ENCODE measurements at regions not wholly inside any gene's neighbourhood (a gene's known extent, or its start where the extent isn't known, plus 50 kb on each side); places are given as distances from the start of the nearest gene placed in this dataset.

- DNase-seq: no peak
These were observed 126.8 kb upstream of the PSMD7 start for GRCh38 chr16:74169687-74170376.

DNA sequence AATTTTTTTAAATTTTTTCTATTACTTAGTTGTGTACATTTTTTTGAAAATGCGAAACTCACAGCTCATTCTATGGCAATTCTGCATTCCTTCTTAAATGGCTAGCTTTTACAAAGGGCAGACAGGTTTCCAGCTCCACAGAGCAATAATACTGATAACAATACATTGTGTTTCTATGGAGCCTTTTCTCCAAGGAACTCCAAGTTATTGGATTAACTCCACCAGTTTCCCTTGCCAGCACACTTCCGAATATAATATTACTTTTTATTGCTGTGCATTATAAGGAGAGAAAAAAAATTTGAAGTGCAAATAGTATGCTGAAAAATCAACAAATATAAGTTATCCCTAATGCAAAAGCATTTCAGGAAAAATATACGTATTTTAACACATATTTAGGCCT lies 127.5 kb upstream of the PSMD7 start:
- no peak for DNase-seq

DNA sequence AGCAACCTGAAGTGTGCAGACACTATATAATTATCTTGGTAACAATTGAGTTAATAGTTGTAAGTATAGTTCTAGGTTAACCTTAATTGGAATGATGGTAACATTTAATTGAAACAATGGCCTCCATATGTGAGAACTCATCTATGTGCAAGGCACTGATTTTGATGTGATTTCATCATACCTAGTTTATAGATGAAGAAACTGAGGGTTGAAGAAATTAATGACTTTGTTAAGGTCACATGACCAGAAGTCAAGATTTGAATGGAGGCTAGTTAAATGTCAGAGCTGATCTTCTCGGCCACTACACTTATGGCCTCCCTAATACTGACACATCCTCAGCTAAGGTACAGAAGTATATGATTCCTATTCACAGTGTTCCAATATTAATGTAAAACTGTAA lies 128.2 kb upstream of the PSMD7 start:
- DNase-seq: no peak

- DNase-seq: no peak
These were observed 130.2 kb upstream of the PSMD7 start for GRCh38 chr16:74166456-74166855.

GRCh38 chr16:74165566-74166080 lies 131.0 kb upstream of the PSMD7 start:
- DNase-seq: no peak

- no peak for DNase-seq
These were observed 135.9 kb upstream of the PSMD7 start for GRCh38 chr16:74160759-74161158.

DNA sequence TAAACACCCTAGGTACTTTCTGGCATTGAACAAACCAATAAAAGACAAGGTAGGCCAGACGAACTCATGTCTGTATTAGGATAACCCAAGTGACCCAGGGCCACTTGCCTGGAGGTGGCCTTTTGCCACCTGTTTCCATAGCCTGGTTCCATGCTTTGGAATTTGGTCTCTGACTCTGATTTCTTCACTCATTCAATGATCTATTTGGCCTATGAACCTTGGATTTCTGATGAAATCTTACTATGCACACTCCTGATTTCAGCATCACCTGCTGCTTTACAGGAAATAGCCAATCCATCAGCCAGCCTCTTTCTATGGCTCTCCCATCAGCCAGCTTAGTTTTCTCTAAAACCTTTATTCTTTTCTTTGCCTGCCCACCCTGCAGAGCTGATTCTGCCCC lies 142.8 kb upstream of the PSMD7 start:
- no peak for DNase-seq

GRCh38 chr16:74146643-74147042 lies 150.0 kb upstream of the PSMD7 start:
- no peak for DNase-seq

DNA sequence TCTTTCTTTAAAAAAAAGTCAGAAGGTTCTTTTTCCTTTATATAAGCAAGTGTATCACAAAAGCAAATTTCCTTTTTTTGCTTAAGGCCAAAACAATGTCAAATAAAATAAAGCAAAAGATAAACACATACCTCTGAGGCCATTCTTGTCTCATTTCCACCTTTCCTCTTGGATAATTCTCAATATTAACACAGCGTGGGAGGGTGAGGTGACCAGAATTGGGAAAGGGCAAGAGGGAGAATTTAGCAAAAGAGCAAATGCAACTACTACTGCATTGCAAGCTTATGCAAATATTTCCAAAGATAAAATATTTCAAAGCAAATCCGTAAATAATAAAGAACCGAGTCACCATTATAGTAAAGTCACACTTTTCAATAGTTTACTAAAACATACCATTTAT lies 153.4 kb upstream of the PSMD7 start:
- no peak for DNase-seq

DNA sequence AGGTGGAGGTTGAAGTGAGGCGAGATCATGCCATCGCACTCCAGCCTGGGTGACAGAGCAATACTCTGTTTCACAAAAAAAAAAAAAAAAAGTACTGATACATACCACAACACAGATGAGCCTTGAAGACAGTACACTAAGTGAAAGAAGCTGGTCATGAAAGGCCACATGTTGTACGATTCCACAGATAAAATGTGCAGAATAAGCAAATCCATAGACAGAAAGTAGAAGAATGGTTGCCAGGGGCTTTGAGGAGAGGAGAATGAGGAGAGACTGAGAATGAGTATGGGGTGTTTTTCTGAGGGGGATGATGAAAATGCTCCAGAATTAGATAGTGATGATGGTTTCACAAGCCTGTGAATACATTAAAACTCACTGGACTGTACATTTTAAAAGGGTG lies 155.6 kb upstream of the PSMD7 start:
- no peak for DNase-seq

DNA sequence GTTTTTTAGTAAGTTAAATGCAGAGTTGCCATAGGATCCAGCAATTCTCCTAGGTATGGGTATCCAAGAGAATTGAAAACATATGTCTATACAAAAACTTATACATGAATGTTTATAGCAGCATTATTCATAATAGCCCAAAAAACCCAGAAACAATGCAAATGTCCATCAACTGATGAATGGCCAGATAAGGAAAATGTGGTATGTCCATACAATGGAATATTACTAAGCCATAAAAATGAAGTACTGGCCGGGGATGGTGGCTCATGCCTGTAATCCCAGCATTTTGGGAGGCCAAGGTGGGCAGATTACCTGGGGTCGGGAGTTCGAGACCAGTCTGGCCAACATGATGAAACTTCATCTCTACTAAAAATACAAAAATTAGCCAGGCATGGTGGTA lies 156.1 kb upstream of the PSMD7 start:
- DNase-seq: no peak

DNA sequence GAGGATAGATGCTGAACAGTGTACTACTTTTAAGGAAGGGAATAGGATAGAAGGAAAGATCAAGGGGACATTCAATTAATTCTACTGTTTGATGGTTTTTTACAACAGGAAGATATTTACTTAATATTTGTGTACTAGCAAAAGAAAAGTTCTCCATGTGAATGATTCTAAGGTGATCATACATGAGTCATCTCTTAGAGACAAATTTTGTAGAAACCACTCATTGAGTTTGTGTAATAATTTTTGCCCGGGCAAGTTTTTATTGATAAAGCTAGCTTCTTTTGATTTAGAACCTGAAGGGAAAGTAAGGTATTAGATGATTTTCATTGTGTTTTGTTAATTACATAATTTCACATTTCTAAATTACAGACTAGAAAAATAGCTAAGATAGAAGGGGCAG lies 172.8 kb upstream of the PSMD7 start:
- DNase-seq: no peak

DNA sequence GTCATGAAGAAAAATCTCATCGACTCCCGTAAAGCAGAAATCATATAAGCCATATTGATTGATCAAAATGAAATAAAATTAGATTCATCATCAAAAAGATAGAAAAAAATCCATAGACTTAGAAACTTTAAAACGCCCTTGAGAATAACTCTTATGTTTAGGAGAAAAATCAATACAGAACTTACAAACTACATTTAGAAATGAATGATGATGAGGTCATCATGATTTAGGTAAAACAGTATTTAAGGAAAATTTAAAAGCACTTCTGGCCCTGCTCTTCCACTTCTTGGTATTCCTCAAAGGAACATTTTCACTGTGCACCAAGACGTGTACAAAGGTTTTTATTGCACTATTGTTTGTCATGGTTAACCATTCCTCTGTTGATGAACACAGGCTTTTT lies 173.4 kb upstream of the PSMD7 start:
- DNase-seq: no peak

DNA sequence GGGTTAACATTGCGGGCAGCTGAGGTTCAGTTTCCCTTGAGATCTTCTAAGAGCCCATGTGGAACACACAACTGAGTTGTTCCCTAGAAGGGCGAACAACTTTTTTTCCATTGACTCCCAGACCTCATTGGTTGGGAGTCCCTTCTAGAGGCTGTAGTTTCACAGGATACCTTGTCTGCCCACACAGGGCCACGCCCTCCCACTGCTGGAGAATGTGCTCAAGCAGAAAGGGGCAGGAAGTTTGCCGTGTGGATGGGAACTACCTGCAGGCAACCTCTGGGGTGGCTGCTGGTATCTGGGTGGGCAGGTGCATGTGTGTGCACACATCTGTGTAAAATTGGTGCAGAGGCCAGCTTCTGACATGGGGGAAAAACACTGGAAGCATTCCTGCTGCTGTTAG lies 178.8 kb upstream of the PSMD7 start:
- no peak for DNase-seq

DNA sequence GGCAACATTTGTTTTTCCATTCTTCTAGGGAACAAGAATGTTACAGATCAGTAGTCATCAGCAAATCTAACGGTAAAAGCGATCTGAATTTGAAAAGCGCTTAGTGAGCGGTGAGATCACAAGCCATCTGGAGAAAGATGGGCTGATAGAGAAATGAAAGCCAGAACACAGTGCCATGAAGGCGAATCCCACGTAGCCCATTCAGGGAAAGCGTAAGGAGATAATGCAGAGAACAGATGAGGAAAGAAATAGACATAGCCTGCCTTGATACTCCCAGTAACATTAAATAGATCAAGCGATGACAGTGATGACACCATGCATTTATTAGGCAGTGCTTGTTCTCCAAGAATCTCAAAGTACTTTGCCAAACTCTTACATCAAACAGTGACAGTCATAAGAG lies 183.1 kb upstream of the PSMD7 start:
- no peak for DNase-seq

DNA sequence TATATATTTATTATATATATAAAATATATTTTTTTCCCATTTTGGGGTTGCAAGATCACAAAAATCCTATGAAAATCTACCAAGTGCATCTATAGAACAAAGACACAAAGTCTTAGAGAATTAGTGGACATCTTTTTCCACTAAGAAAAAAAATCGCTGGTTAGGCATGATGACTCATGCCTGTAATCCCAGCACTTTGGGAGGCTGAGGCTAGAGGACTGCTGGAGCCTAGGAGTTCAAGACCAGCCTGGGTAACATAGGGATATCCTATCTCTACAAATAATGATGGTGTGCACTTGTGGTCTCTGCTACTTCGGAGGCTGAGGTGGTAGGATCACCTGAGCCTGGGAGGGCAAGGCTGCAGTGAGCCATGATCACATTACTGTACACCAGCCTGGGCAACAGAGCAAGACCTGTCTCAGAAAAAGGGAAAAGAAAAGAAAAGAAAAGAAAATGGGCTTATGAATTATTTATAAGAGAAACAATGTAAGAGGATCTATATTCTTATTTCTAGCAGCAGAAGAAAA lies 185.1 kb upstream of the PSMD7 start:
- DNase-seq: no peak

- peak; percentile 40 for DNase-seq
These were observed 188.6 kb upstream of the PSMD7 start for GRCh38 chr16:74107795-74108610.

- DNase-seq: no peak
These were observed 192.6 kb upstream of the PSMD7 start for GRCh38 chr16:74104022-74104421.

DNA sequence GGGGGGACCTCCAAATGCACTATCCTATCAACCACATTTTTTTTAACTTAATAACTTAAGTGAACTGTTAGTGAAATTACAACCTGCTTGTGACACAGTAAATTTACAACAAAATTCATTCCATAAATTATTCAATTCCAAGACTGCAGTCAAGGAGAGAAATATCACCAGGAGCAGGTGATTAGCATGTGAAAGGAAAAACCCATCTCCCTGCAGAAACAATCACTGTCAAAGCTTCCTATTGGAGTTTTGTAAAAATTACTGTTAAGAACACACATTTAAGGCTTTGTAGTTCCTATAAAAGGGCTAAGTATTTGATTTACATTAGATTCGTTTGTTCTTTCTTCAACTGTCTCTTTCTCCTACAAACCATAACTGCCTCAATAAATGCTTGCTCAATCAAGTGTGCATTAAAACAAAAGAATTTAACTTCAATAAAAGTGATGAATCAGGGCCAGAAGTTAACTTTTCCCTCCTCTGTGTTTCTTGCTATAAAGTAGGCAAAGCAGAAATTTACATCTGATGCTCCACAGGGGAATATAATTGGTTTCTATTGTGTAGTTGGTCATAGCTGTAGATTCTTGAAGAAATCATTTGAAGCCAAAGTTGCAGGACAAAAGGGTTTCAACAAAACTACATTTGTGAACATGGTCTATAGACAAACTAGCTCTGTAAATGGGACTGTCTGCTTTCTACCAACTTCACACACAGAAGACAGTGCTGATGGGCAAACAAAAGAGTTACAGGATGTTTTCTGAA lies 195.1 kb upstream of the PSMD7 start:
- DNase-seq: no peak

- peak; percentile 9 for DNase-seq
These were observed 196.0 kb upstream of the PSMD7 start for GRCh38 chr16:74100395-74101326.

GRCh38 chr16:74099530-74099929 lies 197.1 kb upstream of the PSMD7 start:
- no peak for DNase-seq

DNA sequence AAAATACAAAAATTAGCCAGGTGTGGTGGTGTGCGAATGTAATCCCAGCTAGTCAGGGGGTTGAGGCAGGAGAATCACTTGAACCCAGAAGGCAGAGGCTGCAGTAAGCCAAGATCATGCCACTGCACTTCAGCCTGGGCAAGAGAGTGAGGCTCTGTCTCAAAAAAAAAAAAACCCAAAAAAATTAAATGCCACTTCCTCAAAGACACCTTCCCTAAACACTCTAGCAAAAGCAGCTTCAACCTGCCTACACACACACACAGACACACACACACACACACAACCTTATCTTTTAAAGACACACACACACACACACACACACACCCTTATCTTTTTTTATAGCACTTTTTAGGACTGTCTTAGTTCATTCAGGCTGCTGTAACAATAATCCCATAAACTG lies 201.7 kb upstream of the PSMD7 start:
- DNase-seq: no peak
